ENCODE measurements at regions not wholly inside any gene's neighbourhood (a gene's known extent, or its start where the extent isn't known, plus 50 kb on each side); places are given as distances from the start of the nearest gene placed in this dataset.

- Histone ChIP-seq H3K9me3 (ENCODE audit: control insufficient read depth, insufficient read depth, low read length) (peaks cover 8% of the 10 kb centered on the region), H3K27ac (ENCODE audit: insufficient read depth, low read length) (no peak overlapping the region), H3K27me3 (ENCODE audit: control insufficient read depth, insufficient read depth, low read length) (no peaks in the 10 kb centered on the region), H2BK120ac (ENCODE audit: low read depth, low read length) (no peak overlapping the region), H3K23ac (ENCODE audit: low read depth, low read length) (no peak overlapping the region), H2BK5ac (ENCODE audit: low read depth, low read length, poor library complexity, severe bottlenecking) (no peak overlapping the region), H2BK20ac (ENCODE audit: low read depth, low read length) (no peak overlapping the region), H3K4me3 (ENCODE audit: insufficient read depth, low read depth, low read length) (no peak overlapping the region), H2AK5ac (ENCODE audit: low read depth, low read length) (0 out of 2 replicates have a peak overlapping the region, but pooled peaks have one; percentile 54), H3K18ac (ENCODE audit: low read depth, low read length) (no peak overlapping the region), H3K9ac (ENCODE audit: low read depth, low read length) (no peak overlapping the region), H2AK9ac (replicated peaks; ENCODE audit: low read depth, low read length, poor library complexity) (no peak overlapping the region), H3K56ac (ENCODE audit: extremely low read depth, insufficient read depth, low read length) (no peak overlapping the region), H3K4me1 (ENCODE audit: control insufficient read depth, insufficient read depth, low read length) (no peaks in the 10 kb centered on the region), H4K20me1 (ENCODE audit: insufficient read depth, low read length) (no peaks in the 10 kb centered on the region), H3K4ac (ENCODE audit: low read depth, low read length) (no peak overlapping the region), H2AFZ (replicated peaks; ENCODE audit: low read length, poor library complexity) (no peak overlapping the region), H4K5ac (ENCODE audit: low read depth, low read length) (no peak overlapping the region), H3K14ac (replicated peaks; ENCODE audit: low read depth, low read length) (no peak overlapping the region), H3K79me1 (ENCODE audit: low read depth in 1 of 2, low read length in 2 of 2) (0 out of 4 replicates have a peak, but pooled peaks cover 0 to 5% of the 10 kb centered on the region in 2 experiments), H4K8ac (ENCODE audit: low read depth in 2 of 2, low read length in 2 of 2) (no peak overlapping the region), H3K36me3 (ENCODE audit: control insufficient read depth, insufficient read depth, low read length) (no peaks in the 10 kb centered on the region), H2BK15ac (ENCODE audit: low read depth, low read length) (no peak overlapping the region; the same call in 2 of the 3 replicates), H4K91ac (ENCODE audit: insufficient read depth, low read depth, low read length) (no peak overlapping the region), H3K9me1 (ENCODE audit: insufficient read depth, low read length) (peaks cover 7% of the 10 kb centered on the region), H3K4me2 (ENCODE audit: low read depth, low read length) (no peak overlapping the region)
- no TSS peak for BruUV-seq (replicated peaks)
- dilution Hi-C loops (cut with HindIII; ENCODE audit: low sequenced_read_pairs, unreplicated experiment): no loop called here
- in situ Hi-C loops (cut with MboI; ENCODE audit: low sequenced_read_pairs): no loop called here
- DNase-seq (peak; percentile 65), ATAC-seq (ENCODE audit: low read depth) (peak; percentile 35)
- intact Hi-C loops (cut with micrococcal nuclease): no loop called here
- WGBS, 2 experiments (ENCODE audit: extremely low coverage in 2 of 2, insufficient read length in 1 of 2): no CpG with 5 or more reads among the region's 2 CpGs
- ChIA-PET CTCF (no interaction called here), POLR2A (ENCODE audit: unreplicated experiment) (no interaction called here)
- TF ChIP-seq CEBPB (IDR thresholded peaks at IDR 0.05; ENCODE audit: low read depth, low read length): peak; percentile 95
- no peak for TF ChIP-seq FOS (IDR thresholded peaks at IDR 0.05; ENCODE audit: low read depth, low read length)
Observed at GRCh38 chr12:116490471-116490870, 68.7 kb upstream of the MAP1LC3B2 start.

Data from IMR-90 (cell line).